Natural killer cell (primary cell): ENCODE measurements at regions not wholly inside any gene's neighbourhood (a gene's known extent, or its start where the extent isn't known, plus 50 kb on each side); places are given as distances from the start of the nearest gene placed in this dataset.

Experiments used
- ATAC-seq, 3 donors: fragments of 150-1000 bp in 2 of 3; fragments of 200-7000 bp in 1 of 3; cut with Tn5 transposase; 1 replicate in 1 of 3; 2 replicates in 2 of 3; pipeline ENCODE4 v1.10.0; 2021; ENCODE audit warnings: mild to moderate bottlenecking in 2 of 3, moderate library complexity in 2 of 3
- DNase-seq, 2 donors: peaks; one replicate each; pipeline versions ENCODE4 v3.0.0 to v3.0.0-alpha.2; 2013 to 2021; ENCODE audit warnings: mixed read lengths in 1 of 2
- H3K27ac ChIP-seq: one replicate; pipeline ENCODE4 v1.5.1; 2013; ENCODE audit warnings: mild to moderate bottlenecking, low read length
- H3K27me3 ChIP-seq: one replicate; pipeline ENCODE4 v1.6.1; 2013; ENCODE audit warnings: low read length; ENCODE audit not compliant: control insufficient read depth, insufficient read depth
- H3K36me3 ChIP-seq: one replicate; pipeline ENCODE4 v1.6.1; 2013; ENCODE audit warnings: low read length; ENCODE audit not compliant: control insufficient read depth, insufficient read depth
- H3K4me1 ChIP-seq: one replicate; pipeline ENCODE4 v1.6.1; 2013; ENCODE audit warnings: low read length; ENCODE audit not compliant: control insufficient read depth, insufficient read depth
- H3K4me3 ChIP-seq: one replicate; pipeline ENCODE4 v1.5.1; 2013; ENCODE audit warnings: low read length
- H3K9me3 ChIP-seq: one replicate; pipeline ENCODE4 v1.6.1; 2013; ENCODE audit warnings: low read length; ENCODE audit not compliant: control insufficient read depth, insufficient read depth
- H3K27ac Mint-ChIP-seq, 2 donors: one replicate each; pipeline ENCODE4 v1.8.0; 2022; ENCODE audit warnings: mild to moderate bottlenecking in 2 of 2, mixed read lengths in 2 of 2, moderate library complexity in 1 of 2
- H3K27me3 Mint-ChIP-seq, 2 donors: one replicate each; pipeline ENCODE4 v1.8.0; 2022; ENCODE audit warnings: low read depth in 2 of 2, mixed read lengths in 2 of 2
- H3K36me3 Mint-ChIP-seq: one replicate; pipeline ENCODE4 v1.8.0; 2022; ENCODE audit warnings: mixed read lengths
- H3K4me1 Mint-ChIP-seq, 2 donors: one replicate each; pipeline ENCODE4 v1.8.0; 2022; ENCODE audit warnings: mixed read lengths in 2 of 2
- H3K4me3 Mint-ChIP-seq: one replicate; pipeline ENCODE4 v1.8.0; 2022; ENCODE audit warnings: mild to moderate bottlenecking, moderate library complexity, mixed read lengths
- H3K9me3 Mint-ChIP-seq, 2 donors: one replicate each; pipeline ENCODE4 v1.8.0; 2022; ENCODE audit warnings: mixed read lengths in 2 of 2
- WGBS: methylation state at CpG from one replicate; pipeline ENCODE4 v1.1.7; 2013; ENCODE audit warnings: missing lambda C conversion rate; ENCODE audit not compliant: insufficient coverage; 5-methylcytosine and 5-hydroxymethylcytosine counted together
- intact Hi-C: fragments of 100-400 bp; cut with micrococcal nuclease; formaldehyde crosslinking; loops from one replicate; pipeline ENCODE4 v1.14.2; 2022
- TF ChIP-seq, protein P1 (sequence below): fragments of 200-600 bp; IDR thresholded peaks from one replicate; pipeline ENCODE4 v1.8.0; 2022; ENCODE audit warnings: antibody characterized with exemption

DNA sequence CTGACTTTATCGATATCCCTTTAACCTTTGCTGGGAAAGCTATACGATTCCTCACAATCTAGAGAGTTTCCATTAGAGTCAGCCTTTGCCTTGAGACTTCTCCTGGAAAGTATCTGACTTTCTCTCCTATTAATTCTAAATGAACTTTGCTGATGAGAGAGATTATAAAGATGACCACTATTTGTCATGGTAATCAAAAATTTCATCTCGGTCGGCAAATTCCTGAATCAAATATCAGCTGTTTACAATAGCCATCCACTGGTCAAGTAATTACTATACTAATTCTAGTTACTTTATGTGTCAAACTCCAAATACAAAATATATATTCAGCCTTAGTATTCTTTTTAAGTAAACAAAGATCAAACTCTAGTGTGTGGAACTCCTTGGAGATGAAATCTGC is 164.4 kb upstream of the ITGA1 start:
- H3K27me3 Mint-ChIP-seq, result no peaks in the 10 kb centered on the region
- no peaks in the 10 kb centered on the region for H3K9me3 ChIP-seq
- H3K36me3 Mint-ChIP-seq, result no peaks in the 10 kb centered on the region

DNA sequence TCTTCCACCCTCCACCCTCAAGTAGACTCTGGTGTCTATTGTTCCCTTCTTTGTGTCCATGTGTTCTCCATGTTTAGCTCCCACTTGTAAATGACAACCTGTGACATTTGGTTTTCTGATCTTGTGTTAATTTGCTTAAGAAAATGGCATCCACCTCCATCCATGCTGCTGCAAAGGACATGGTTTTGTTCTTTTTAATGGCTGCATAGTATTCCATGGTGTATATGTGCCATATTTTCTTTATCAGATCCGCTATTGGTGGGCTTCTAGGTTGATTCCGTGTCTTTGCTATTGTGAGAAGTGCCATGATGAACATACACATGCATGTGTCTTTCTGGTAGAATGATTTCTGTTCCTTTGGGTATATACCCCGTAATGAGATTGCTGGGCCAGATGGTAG is 163.4 kb upstream of the ITGA1 start:
- no peaks in the 10 kb centered on the region for H3K4me1 Mint-ChIP-seq
- H3K36me3 Mint-ChIP-seq, result no peaks in the 10 kb centered on the region
- H3K27ac Mint-ChIP-seq, result no peak overlapping the region
- Histone ChIP-seq H3K27me3 (no peaks in the 10 kb centered on the region), H3K36me3 (no peaks in the 10 kb centered on the region), H3K4me3 (no peak overlapping the region), H3K9me3 (no peaks in the 10 kb centered on the region), H3K27ac (no peak overlapping the region), H3K4me1 (no peaks in the 10 kb centered on the region)
- H3K27me3 Mint-ChIP-seq, result no peaks in the 10 kb centered on the region
- no peak for ATAC-seq
- H3K4me3 Mint-ChIP-seq, result no peak overlapping the region
- 91% methylated on average over 3 of the region's 3 CpGs for WGBS
- H3K9me3 Mint-ChIP-seq, result peaks cover 0 to 9% of the 10 kb centered on the region in 2 donors
- intact Hi-C loops, result no loop called here
- no peak for DNase-seq
- TF ChIP-seq, protein P1, sequence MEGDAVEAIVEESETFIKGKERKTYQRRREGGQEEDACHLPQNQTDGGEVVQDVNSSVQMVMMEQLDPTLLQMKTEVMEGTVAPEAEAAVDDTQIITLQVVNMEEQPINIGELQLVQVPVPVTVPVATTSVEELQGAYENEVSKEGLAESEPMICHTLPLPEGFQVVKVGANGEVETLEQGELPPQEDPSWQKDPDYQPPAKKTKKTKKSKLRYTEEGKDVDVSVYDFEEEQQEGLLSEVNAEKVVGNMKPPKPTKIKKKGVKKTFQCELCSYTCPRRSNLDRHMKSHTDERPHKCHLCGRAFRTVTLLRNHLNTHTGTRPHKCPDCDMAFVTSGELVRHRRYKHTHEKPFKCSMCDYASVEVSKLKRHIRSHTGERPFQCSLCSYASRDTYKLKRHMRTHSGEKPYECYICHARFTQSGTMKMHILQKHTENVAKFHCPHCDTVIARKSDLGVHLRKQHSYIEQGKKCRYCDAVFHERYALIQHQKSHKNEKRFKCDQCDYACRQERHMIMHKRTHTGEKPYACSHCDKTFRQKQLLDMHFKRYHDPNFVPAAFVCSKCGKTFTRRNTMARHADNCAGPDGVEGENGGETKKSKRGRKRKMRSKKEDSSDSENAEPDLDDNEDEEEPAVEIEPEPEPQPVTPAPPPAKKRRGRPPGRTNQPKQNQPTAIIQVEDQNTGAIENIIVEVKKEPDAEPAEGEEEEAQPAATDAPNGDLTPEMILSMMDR, result no peak

More for the DNA sequence above, 164.4 kb upstream of the ITGA1 start:
- DNase-seq (no peak), ATAC-seq (no peak)
- peaks cover 0 to 6% of the 10 kb centered on the region in 2 donors for H3K9me3 Mint-ChIP-seq
- Histone ChIP-seq H3K27ac (no peak overlapping the region), H3K27me3 (no peaks in the 10 kb centered on the region), H3K4me1 (no peaks in the 10 kb centered on the region), H3K4me3 (no peak overlapping the region), H3K36me3 (no peaks in the 10 kb centered on the region)
- TF ChIP-seq, protein P1, result no peak
- H3K27ac Mint-ChIP-seq, result no peak overlapping the region
- no peak overlapping the region for H3K4me3 Mint-ChIP-seq
- no peaks in the 10 kb centered on the region for H3K4me1 Mint-ChIP-seq
- WGBS, result 67% methylated on average over 3 of the region's 4 CpGs
- intact Hi-C loops, result no loop called here

DNA sequence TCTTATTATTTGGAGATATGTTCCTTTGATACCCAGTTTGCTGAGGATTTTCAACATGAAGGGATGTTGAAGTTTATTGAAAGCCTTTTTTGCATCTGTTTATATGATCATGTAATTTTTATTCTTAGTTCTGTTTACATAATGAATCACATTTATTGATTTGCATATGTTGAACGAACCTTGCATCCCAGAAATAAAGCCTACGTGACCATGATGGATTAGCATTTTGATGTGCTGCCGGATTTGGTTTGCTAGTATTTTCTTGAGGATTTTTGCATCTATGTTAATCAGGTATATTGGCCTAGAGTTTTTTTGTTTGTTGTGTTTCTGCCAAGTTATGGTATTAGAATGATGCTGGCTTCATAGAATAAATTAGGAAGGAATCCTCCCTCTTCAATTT is 161.4 kb upstream of the ITGA1 start:
- Histone ChIP-seq H3K4me3 (no peak overlapping the region), H3K27me3 (no peaks in the 10 kb centered on the region), H3K9me3 (no peaks in the 10 kb centered on the region), H3K36me3 (no peaks in the 10 kb centered on the region), H3K27ac (no peak overlapping the region), H3K4me1 (no peaks in the 10 kb centered on the region)
- peaks cover 0 to 10% of the 10 kb centered on the region in 2 donors for H3K9me3 Mint-ChIP-seq
- 94% methylated on average over 3 of the region's 3 CpGs for WGBS
- intact Hi-C loops, result no loop called here
- no peaks in the 10 kb centered on the region for H3K27me3 Mint-ChIP-seq
- DNase-seq, result no peak
- TF ChIP-seq, protein P1, result no peak
- no peak overlapping the region for H3K27ac Mint-ChIP-seq
- H3K4me1 Mint-ChIP-seq, result no peaks in the 10 kb centered on the region
- H3K4me3 Mint-ChIP-seq, result no peak overlapping the region
- ATAC-seq, result no peak
- H3K36me3 Mint-ChIP-seq, result no peaks in the 10 kb centered on the region

DNA sequence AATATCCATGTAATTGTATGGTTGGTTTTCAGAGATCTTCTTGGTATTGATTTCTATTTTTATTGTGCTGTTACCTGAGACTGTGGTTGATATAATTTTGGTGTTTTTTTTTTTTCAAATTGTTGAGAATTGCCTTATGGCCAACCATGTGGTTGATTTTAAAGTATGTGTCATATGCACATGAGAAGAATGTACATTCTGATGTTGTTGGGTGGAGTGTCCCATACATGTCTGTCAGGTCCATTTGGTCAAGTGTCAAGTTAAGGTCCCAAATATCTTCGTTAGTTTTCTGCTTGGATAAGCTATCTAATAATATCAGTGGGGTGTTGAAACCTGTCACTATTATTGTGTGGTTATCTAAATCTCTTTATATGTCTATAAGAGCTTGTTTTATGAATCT is 160.0 kb upstream of the ITGA1 start:
- Mint-ChIP-seq H3K36me3 (no peaks in the 10 kb centered on the region), H3K4me1 (no peaks in the 10 kb centered on the region), H3K27me3 (no peaks in the 10 kb centered on the region), H3K4me3 (no peak overlapping the region), H3K9me3 (peaks cover 0 to 11% of the 10 kb centered on the region in 2 donors), H3K27ac (no peak overlapping the region)
- ATAC-seq, result no peak
- no peak overlapping the region for H3K27ac ChIP-seq
- no peaks in the 10 kb centered on the region for H3K4me1 ChIP-seq
- H3K4me3 ChIP-seq, result no peak overlapping the region
- DNase-seq, result no peak
- intact Hi-C loops, result no loop called here
- 82% methylated on average over 1 of the region's 1 CpG for WGBS
- no peaks in the 10 kb centered on the region for H3K9me3 ChIP-seq
- H3K36me3 ChIP-seq, result no peaks in the 10 kb centered on the region
- TF ChIP-seq, protein P1, result no peak
- no peaks in the 10 kb centered on the region for H3K27me3 ChIP-seq
